ENCODE measurements at regions not wholly inside any gene's neighbourhood (a gene's known extent, or its start where the extent isn't known, plus 50 kb on each side); places are given as distances from the start of the nearest gene placed in this dataset.

- intact Hi-C loops (cut with DNase I) = no loop called here
- no peak overlapping the region for H3K4me3 ChIP-seq
- H3K9me3 ChIP-seq = no peaks in the 10 kb centered on the region
- H3K27ac ChIP-seq = no peak overlapping the region
- TF ChIP-seq CTCF (IDR thresholded peaks at IDR 0.05) (no peak), POLR2A (IDR thresholded peaks at IDR 0.05) (no peak), POLR2AphosphoS5 (IDR thresholded peaks at IDR 0.05; ENCODE audit: insufficient read depth in 1 of 2, low read depth in 1 of 2) (no peak)
- DNase-seq (ENCODE audit: extremely low spot score in 2 of 2) = no peak
- H3K36me3 ChIP-seq = no peaks in the 10 kb centered on the region
- no peaks in the 10 kb centered on the region for H3K27me3 ChIP-seq
- no peaks in the 10 kb centered on the region for H3K4me1 ChIP-seq
Measured at GRCh38 chr13:94933230-94933751, 220.9 kb upstream of the SOX21 start.

GRCh38 chr13:94928127-94928775 lies 215.9 kb upstream of the SOX21 start:
- DNase-seq (ENCODE audit: extremely low spot score in 2 of 2) = no peak
- intact Hi-C loops (cut with DNase I) = no loop called here

GRCh38 chr13:94925263-94925662 lies 212.9 kb upstream of the SOX21 start:
- Histone ChIP-seq H3K4me3 (no peak overlapping the region), H3K27me3 (no peaks in the 10 kb centered on the region), H3K9me3 (no peaks in the 10 kb centered on the region), H3K27ac (no peak overlapping the region), H3K36me3 (no peaks in the 10 kb centered on the region), H3K4me1 (no peaks in the 10 kb centered on the region)
- no peak for DNase-seq (ENCODE audit: extremely low spot score in 2 of 2)
- intact Hi-C loops (cut with DNase I) = no loop called here
- TF ChIP-seq POLR2A (IDR thresholded peaks at IDR 0.05) (no peak), POLR2AphosphoS5 (IDR thresholded peaks at IDR 0.05; ENCODE audit: insufficient read depth in 1 of 2, low read depth in 1 of 2) (no peak), CTCF (IDR thresholded peaks at IDR 0.05) (no peak)

More at GRCh38 chr13:94928127-94928775, 215.9 kb upstream of the SOX21 start:
- H3K9me3 ChIP-seq = no peaks in the 10 kb centered on the region
- no peak for TF ChIP-seq POLR2A (IDR thresholded peaks at IDR 0.05)
- no peak for TF ChIP-seq CTCF (IDR thresholded peaks at IDR 0.05)
- TF ChIP-seq POLR2AphosphoS5 (IDR thresholded peaks at IDR 0.05; ENCODE audit: insufficient read depth in 1 of 2, low read depth in 1 of 2) = no peak
- no peaks in the 10 kb centered on the region for H3K4me1 ChIP-seq
- H3K36me3 ChIP-seq = no peaks in the 10 kb centered on the region
- no peak overlapping the region for H3K4me3 ChIP-seq
- no peaks in the 10 kb centered on the region for H3K27me3 ChIP-seq
- H3K27ac ChIP-seq = no peak overlapping the region

GRCh38 chr13:94921181-94921580 lies 208.8 kb upstream of the SOX21 start:
- no peaks in the 10 kb centered on the region for H3K4me1 ChIP-seq
- no peak overlapping the region for H3K4me3 ChIP-seq
- no peaks in the 10 kb centered on the region for H3K9me3 ChIP-seq
- no peak for TF ChIP-seq CTCF (IDR thresholded peaks at IDR 0.05)
- no peak for TF ChIP-seq POLR2AphosphoS5 (IDR thresholded peaks at IDR 0.05; ENCODE audit: insufficient read depth in 1 of 2, low read depth in 1 of 2)
- TF ChIP-seq POLR2A (IDR thresholded peaks at IDR 0.05) = no peak
- no peaks in the 10 kb centered on the region for H3K36me3 ChIP-seq
- no peak for DNase-seq (ENCODE audit: extremely low spot score in 2 of 2)
- no peak overlapping the region for H3K27ac ChIP-seq
- H3K27me3 ChIP-seq = no peaks in the 10 kb centered on the region
- intact Hi-C loops (cut with DNase I) = no loop called here

- no peak for DNase-seq (ENCODE audit: extremely low spot score in 2 of 2)
- H3K9me3 ChIP-seq = no peaks in the 10 kb centered on the region
- intact Hi-C loops (cut with DNase I) = no loop called here
- H3K27ac ChIP-seq = no peak overlapping the region
- H3K4me3 ChIP-seq = no peak overlapping the region
- H3K27me3 ChIP-seq = no peaks in the 10 kb centered on the region
- no peaks in the 10 kb centered on the region for H3K36me3 ChIP-seq
- TF ChIP-seq CTCF (IDR thresholded peaks at IDR 0.05) (no peak), POLR2A (IDR thresholded peaks at IDR 0.05) (no peak), POLR2AphosphoS5 (IDR thresholded peaks at IDR 0.05; ENCODE audit: insufficient read depth in 1 of 2, low read depth in 1 of 2) (no peak)
- H3K4me1 ChIP-seq = no peaks in the 10 kb centered on the region
Measured at GRCh38 chr13:94920578-94920977, 208.2 kb upstream of the SOX21 start.
